ENCODE measurements at regions not wholly inside any gene's neighbourhood (a gene's known extent, or its start where the extent isn't known, plus 50 kb on each side); places are given as distances from the start of the nearest gene placed in this dataset.

- no peak for TF ChIP-seq HOXB5 (CRISPR knock-in tag; IDR thresholded peaks at IDR 0.05)
- TF ChIP-seq CBX2 (IDR thresholded peaks at IDR 0.05; ENCODE audit: borderline replicate concordance, low read depth): no peak
- TF ChIP-seq SREBF2 (IDR thresholded peaks at IDR 0.05): no peak
- TF ChIP-seq PBX3 (IDR thresholded peaks at IDR 0.05): no peak
- no peak for TF ChIP-seq POLR2AphosphoS2 (conservative IDR thresholded peaks at IDR 0.05; ENCODE audit: low read length)
- TF ChIP-seq NR3C1 (IDR thresholded peaks at IDR 0.05): no peak
- TF ChIP-seq CTCF (IDR thresholded peaks at IDR 0.05): no peak
- no peak for TF ChIP-seq EHF (CRISPR knock-in tag; IDR thresholded peaks at IDR 0.05)
These were observed 232.2 kb upstream of the CTBP2 start (continued) for GRCh38 chr10:125392609-125393008.

- FAIRE-seq: no peak
- Histone ChIP-seq H3K4me2 (no peak overlapping the region), H3K27ac (no peak overlapping the region), H3K4me3 (no peak overlapping the region), H3K9me3 (peaks cover 23% of the 10 kb centered on the region), H3K4me1 (no peaks in the 10 kb centered on the region)
- no peak for DNase-seq (ENCODE audit: low read depth in 1 of 2, low spot score in 1 of 2)
- 30% methylated on average over 3 of the region's 3 CpGs for whole genome bisulfite sequencing (ENCODE audit: missing lambda C conversion rate)
- ChIA-PET CTCF (interaction anchor here (0.6 to 0.8 kb wide), 2 partner anchors 29 to 91 kb away, joined by 3 read pairs; no protein-coding TSS in a partner anchor), POLR2A (no interaction called here)
- no peak for ATAC-seq
- TF ChIP-seq RNF2 (IDR thresholded peaks at IDR 0.05; ENCODE audit: borderline replicate concordance, low read depth) (no peak), FOXS1 (CRISPR knock-in tag; IDR thresholded peaks at IDR 0.05) (no peak), MYC (IDR thresholded peaks at IDR 0.05; ENCODE audit: borderline replicate concordance, low read length) (no peak)
These were observed 231.8 kb upstream of the CTBP2 start for GRCh38 chr10:125392154-125392553.

- ChIA-PET CTCF (no interaction called here), POLR2A (no interaction called here)
- Histone ChIP-seq H3K4me3 (no peak overlapping the region), H3K9me3 (peaks cover 23% of the 10 kb centered on the region), H3K4me2 (no peak overlapping the region), H3K27ac (no peak overlapping the region), H3K4me1 (no peaks in the 10 kb centered on the region)
- WGBS (ENCODE audit: missing lambda C conversion rate): 4% methylated on average over 1 of the region's 1 CpG
- TF ChIP-seq FOXS1 (CRISPR knock-in tag; IDR thresholded peaks at IDR 0.05) (no peak), NR3C1 (IDR thresholded peaks at IDR 0.05) (no peak), EHMT2 (IDR thresholded peaks at IDR 0.05; ENCODE audit: low read depth) (no peak), CEBPB (IDR thresholded peaks at IDR 0.05) (no peak), PBX3 (IDR thresholded peaks at IDR 0.05) (no peak), EHF (CRISPR knock-in tag; IDR thresholded peaks at IDR 0.05) (no peak), USF2 (IDR thresholded peaks at IDR 0.05) (no peak), PHF8 (IDR thresholded peaks at IDR 0.05; ENCODE audit: borderline replicate concordance, low read depth) (no peak), KDM1A (IDR thresholded peaks at IDR 0.05; ENCODE audit: low read depth) (no peak), RAD21 (conservative IDR thresholded peaks at IDR 0.05 in 1 of 2, IDR thresholded peaks at IDR 0.05 in 1 of 2) (no peak), EP300 (IDR thresholded peaks at IDR 0.05) (no peak), E2F6 (IDR thresholded peaks at IDR 0.05; ENCODE audit: borderline replicate concordance, low read depth) (no peak), JUN (IDR thresholded peaks at IDR 0.05) (no peak), SMC3 (IDR thresholded peaks at IDR 0.05) (no peak), JUNB (IDR thresholded peaks at IDR 0.05) (no peak), ELK1 (IDR thresholded peaks at IDR 0.05; ENCODE audit: low read depth, low read length) (no peak), FOSL2 (IDR thresholded peaks at IDR 0.05) (no peak), FOSL2 (CRISPR knock-in tag; IDR thresholded peaks at IDR 0.05) (no peak)
- no peak for FAIRE-seq
- no peak for ATAC-seq
- no peak for DNase-seq (ENCODE audit: low read depth in 1 of 2, low spot score in 1 of 2)
These were observed 229.3 kb upstream of the CTBP2 start for GRCh38 chr10:125389648-125390047.

All from A549 (cell line).